Tibial nerve (tissue), 4 donors: ENCODE measurements at regions not wholly inside any gene's neighbourhood (a gene's known extent, or its start where the extent isn't known, plus 50 kb on each side); places are given as distances from the start of the nearest gene placed in this dataset.

Experiments
- CTCF ChIP-seq, 5 experiments: fragments of 200-600 bp in 3 of 5; fragments of 450-650 bp in 2 of 5; sonication (generic) in 3 of 5; IDR thresholded peaks; one replicate each; pipeline ENCODE4 v1.5.1; 2016 to 2019; ENCODE audit warnings: antibody characterized with exemption in 5 of 5, mild to moderate bottlenecking in 3 of 5, moderate library complexity in 2 of 5
- EP300 ChIP-seq, 2 donors: sonication (generic); formaldehyde crosslinking; IDR thresholded peaks; one replicate each; pipeline ENCODE4 v1.6.1; 2017; ENCODE audit warnings: antibody characterized with exemption in 2 of 2, mild to moderate bottlenecking in 1 of 2

GRCh38 chr10:9719246-9719645 is 1298.4 kb upstream of the CELF2 start:
- TF ChIP-seq EP300 (IDR thresholded peaks at IDR 0.05) = no peak
- no peak for TF ChIP-seq CTCF (IDR thresholded peaks at IDR 0.05)
